ENCODE measurements at regions not wholly inside any gene's neighbourhood (a gene's known extent, or its start where the extent isn't known, plus 50 kb on each side); places are given as distances from the start of the nearest gene placed in this dataset.

- no peak for DNase-seq (ENCODE audit: low read depth)
These were observed 120.9 kb upstream of the PFN2 start for GRCh38 chr3:150091626-150092025.

GRCh38 chr3:150090877-150091276, 120.2 kb upstream of the PFN2 start:
- no peak for DNase-seq (ENCODE audit: low read depth)

DNA sequence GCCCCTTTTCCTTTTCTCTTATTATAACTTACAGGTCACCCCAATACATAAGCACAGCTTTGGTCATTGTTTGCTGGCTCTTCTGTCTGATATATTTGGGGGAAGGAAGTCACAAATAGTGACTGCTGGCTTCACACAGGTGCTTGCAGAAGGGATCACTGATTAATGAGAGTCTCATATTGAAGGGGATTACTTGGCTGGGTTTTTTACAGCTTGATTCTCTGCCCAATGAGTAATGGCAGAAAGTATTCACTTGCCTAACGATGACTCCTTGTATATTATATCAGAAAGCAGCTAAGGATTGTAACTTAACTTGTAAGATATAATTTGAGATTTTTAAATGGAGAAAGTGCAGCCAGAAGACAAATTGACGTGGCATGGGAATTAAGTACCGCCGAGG, 119.3 kb upstream of the PFN2 start:
- DNase-seq (ENCODE audit: low read depth): no peak

- DNase-seq (ENCODE audit: low read depth): no peak
These were observed 113.4 kb upstream of the PFN2 start for GRCh38 chr3:150084128-150084527.

DNA sequence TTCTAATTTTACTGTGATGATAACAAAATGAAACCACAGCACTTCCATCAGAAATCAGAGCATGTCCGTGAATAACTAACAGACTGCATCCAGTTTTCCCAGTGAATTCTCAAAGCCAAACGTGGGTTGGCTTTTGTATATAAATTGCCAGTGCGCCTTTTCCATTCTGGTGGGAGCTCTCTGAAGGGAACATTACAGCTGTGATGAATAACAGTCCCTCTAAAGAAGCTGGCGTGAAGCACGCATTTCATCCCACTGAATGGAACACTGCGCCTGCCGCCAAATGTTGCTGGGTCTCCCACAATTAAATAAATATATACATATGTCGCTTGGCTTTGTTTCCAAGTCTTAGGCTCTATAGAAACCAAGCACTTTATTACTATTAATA, 113.0 kb upstream of the PFN2 start:
- DNase-seq (ENCODE audit: low read depth): no peak

DNA sequence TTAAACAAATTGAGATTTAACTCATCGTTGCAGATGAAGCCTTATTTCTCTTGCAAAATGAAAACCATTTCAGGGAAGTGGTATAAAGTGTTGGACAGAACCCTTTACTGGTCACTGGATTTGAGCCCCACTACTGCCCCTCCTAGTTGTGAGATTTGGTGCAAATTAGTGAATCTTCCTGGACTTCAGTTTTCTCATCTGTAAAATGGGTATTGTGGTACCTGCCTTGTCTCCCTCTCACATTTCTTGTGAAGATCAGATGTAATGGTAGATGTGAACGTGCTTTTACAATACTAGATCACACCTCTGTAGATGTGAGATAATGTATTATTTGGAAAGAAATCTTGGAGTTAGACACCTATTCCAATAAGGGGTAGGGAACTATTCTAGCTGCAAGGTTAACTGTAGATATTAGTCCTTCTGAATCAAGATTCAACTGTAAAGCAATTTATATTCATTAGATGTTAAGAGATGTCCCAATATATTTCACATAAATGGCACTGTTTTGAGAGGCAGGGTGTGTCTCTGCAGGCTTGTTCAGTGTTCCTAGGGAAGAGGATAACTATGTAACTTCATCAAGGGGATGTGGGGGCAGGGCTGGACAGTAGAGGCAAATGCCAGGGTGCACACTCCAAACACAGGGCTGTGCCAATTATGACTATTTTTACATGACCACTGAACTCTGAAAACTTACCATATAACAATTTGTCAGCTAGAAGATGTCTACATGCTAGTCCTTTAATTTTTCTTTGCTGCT, 112.4 kb upstream of the PFN2 start:
- no peak for DNase-seq (ENCODE audit: low read depth)

DNA sequence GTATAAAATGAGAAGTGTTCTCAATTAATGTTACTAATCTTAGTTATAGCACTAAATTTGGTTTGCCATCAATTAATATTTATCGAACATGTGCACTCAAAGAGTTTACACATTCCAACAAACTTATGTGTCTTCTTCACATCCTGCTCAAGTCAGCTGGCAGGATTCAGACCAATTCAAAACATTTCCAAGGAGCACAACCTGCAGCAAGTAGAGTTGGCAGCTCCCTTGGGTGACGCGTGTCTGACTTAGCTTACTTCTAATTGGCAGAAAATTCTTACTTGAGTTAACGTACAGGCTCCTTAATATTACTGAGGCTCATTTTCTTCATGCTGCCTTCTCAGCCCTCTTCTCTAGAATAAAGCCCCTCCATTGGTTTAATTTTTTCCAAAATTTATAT, 110.4 kb upstream of the PFN2 start:
- DNase-seq (ENCODE audit: low read depth): no peak

DNA sequence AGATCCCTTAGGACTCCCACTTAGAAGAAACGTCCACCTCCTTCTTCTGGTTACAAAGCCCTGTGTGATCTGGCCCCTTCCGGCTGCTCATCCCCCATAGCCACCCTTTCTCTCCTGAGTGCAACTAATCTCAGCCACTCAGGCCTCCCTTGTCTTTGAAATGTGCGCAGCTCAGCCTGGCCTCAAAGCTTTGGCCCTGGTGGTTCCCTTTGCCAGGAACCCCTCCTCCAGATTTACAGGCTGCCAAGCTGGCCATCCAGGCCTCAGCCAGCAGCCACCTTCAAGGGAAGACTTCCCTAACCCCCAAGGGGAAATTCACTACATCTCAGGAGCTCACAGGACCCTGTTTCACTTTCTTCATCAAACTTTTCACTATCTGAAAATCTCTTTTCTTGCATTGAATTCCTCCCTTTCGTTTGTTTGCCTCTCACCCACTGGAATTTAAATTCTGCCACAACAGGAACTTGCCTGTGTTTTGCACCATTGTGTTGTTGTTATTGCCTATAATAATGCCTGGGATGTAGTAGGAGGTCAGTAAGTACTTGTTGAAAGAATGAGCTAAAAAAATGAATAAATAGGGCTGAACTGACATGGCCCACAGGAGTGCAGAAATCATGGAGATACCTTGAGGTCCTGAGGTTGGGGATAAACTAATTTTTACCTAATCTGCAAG, 109.5 kb upstream of the PFN2 start:
- no peak for DNase-seq (ENCODE audit: low read depth)

- peak; percentile 87 for DNase-seq (ENCODE audit: low read depth)
These were observed 108.5 kb upstream of the PFN2 start for GRCh38 chr3:150079029-150079739.

DNA sequence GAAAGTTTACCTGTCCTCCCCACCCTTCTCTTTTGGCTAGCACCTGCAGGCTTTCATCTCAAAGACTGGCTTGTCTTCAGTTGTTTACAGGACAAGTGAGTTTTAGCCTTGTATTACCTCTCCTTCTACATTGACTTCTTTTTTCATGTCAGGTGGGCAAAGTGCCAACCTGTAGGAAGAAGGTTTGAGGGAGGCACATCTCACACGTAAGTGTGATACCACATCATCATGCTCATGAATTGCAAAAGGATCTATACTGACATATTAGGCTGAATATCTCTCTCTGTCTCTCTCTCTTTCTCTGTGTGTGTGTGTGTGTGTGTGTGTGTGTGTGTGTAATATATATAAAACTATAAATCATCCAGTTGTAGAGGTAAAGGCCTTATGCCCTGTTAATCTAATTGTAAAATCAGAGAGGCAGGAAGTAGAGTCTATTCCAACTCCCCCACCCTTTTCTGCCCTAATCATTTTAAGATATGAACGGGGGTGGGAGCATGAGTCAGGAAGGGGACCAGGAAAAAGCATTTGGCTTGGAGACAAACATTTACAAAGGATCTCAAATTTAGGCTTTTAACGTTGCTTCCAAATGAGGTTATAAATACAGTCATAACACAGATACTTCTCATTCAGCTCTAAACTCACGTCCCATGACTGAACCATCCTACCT, 107.0 kb upstream of the PFN2 start:
- no peak for DNase-seq (ENCODE audit: low read depth)

DNA sequence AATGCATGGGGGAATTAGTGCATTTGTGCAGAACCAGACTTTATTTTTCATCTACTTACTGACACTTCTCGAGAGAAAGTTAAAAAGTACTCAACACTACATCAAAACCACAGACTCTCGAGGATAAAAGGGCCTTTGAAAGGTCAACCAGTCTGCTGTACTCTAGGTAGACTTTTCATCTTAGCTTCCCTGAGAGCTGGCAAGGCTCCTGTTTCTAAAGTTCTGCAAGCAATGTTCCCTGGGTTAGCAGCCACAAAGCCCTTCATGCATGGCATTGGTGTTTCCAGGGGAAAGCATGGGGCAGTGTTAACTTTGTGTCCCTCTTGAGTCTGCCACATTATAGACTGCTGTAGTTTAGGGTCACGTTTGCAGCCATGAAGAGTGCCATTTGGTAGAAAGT, 106.4 kb upstream of the PFN2 start:
- no peak for DNase-seq (ENCODE audit: low read depth)

DNA sequence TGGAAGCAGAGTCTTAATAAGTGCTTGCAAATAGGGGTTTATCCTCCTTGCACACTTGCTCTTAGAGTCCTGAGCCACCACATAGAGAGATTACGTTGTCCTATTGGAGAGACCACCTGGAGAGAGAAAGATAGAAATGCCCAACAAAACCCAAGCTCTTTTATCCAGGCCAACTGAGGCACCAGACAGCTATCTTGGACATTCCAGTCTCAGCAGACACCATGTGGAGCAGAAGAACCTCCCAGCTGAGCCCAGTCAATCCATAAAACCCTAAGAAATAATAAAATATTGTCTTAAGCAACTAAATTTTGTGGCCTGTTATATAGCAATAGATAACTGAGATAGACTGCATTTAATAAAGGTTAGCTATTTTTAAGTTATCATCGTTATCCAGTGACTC, 105.7 kb upstream of the PFN2 start:
- no peak for DNase-seq (ENCODE audit: low read depth)

- no peak for DNase-seq (ENCODE audit: low read depth)
These were observed 104.7 kb upstream of the PFN2 start for GRCh38 chr3:150075417-150075865.

DNA sequence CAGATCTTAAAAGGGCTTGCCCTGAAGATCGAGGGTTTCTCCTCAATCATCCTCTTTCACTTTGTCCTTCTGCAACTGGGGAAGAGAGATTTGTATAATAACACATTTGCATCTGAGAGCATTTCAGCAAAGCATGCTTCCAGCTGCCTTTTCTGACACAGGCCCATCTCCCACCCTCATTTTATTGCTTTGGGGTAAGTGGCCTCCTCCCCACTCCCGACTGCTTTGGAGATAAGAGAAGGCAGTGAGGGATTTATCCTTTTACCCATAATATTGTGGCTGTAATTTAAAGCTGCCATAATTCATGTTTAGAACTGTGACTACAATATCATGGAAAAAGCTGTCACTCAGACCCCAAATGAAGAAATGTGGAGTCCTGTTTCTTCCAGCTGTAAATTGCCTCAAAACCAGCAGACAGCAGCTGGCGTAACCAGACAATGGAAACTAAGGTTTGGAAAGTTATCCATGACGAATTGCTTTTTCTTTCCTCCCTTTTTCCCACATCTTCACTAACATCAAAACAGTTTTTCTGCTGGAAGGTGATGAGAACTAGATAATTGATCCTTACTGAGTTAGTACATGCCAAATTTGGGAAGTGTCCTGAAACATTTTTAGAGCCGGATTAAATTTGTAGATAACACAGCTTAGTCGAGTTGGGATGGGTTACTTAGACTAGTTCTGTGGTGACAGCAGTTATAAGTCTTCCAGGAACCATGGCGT, 104.2 kb upstream of the PFN2 start:
- DNase-seq (ENCODE audit: low read depth): no peak

- DNase-seq (ENCODE audit: low read depth): no peak
These were observed 103.6 kb upstream of the PFN2 start for GRCh38 chr3:150074277-150074676.

GRCh38 chr3:150073513-150073912, 102.8 kb upstream of the PFN2 start:
- DNase-seq (ENCODE audit: low read depth): no peak

- no peak for DNase-seq (ENCODE audit: low read depth)
These were observed 102.3 kb upstream of the PFN2 start for GRCh38 chr3:150073031-150073430.

- DNase-seq (ENCODE audit: low read depth): no peak
These were observed 101.9 kb upstream of the PFN2 start for GRCh38 chr3:150072576-150072975.

- no peak for DNase-seq (ENCODE audit: low read depth)
These were observed 99.6 kb upstream of the PFN2 start for GRCh38 chr3:150070271-150070670.

DNA sequence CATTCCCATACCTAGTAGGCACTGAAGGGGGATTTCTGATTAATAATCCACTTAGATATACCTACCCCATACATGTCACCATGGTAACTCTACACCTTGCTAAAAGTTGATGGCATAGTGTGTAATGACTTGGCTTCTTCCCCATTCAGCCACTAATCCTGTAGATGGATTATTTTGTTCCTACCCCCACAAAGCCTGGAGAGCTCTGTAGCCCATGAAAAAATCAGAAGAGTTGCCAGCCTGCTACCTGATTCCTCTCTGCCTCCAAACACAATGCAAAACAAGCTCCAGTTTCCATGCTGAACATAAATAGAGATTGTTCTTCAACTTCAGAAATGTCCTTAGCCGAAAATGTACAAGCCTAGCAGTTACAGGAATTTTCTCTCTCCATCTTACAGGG, 98.9 kb upstream of the PFN2 start:
- no peak for DNase-seq (ENCODE audit: low read depth)

GRCh38 chr3:150069154-150069527, 98.4 kb upstream of the PFN2 start:
- no peak for DNase-seq (ENCODE audit: low read depth)
